Epithelial cell of proximal tubule (primary cell): ENCODE measurements at regions not wholly inside any gene's neighbourhood (a gene's known extent, or its start where the extent isn't known, plus 50 kb on each side); places are given as distances from the start of the nearest gene placed in this dataset.

Source experiments
- DNase-seq: peaks from one replicate; pipeline ENCODE4 v3.0.0-alpha.2; 2011; ENCODE audit warnings: low read depth
- H3K4me3 ChIP-seq: 2 replicates; pipeline ENCODE4 v1.5.1; 2011; ENCODE audit warnings: low read depth, mild to moderate bottlenecking, low read length
- TF ChIP-seq, protein P1 (sequence below): conservative IDR thresholded peaks from 2 replicates; pipeline ENCODE4 v1.5.1; 2012; ENCODE audit warnings: low read depth, mild to moderate bottlenecking, low read length

DNA sequence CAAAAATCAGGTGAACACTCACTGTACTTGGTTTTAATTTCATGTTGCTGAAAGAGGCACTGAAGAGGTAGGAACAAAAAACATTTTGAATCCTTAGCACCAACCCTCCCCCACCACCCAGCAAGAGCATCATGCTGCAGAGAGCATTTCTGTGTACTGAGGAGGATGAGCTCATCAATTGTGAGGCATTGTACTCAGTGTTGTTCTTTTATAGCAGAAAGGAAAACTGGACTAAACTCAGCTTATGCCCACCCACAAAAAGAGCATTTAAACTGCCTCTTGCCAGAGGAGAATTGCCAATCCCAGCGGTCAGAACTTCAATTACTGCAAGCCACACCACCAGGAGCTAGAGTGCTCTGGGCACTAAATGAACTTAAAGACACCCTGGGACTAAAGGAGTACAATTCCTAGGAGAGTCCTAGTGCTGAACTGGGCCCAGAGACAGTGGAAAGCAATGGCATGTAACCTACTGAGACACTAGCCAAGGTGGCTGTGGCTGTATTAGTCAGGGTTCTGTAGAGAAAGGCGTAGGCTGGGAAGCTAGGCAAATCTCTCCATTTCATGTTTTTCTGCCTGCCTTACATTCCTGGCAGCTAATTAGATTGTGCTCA, 280.7 kb upstream of the KLHL4 start:
- TF ChIP-seq, protein P1, sequence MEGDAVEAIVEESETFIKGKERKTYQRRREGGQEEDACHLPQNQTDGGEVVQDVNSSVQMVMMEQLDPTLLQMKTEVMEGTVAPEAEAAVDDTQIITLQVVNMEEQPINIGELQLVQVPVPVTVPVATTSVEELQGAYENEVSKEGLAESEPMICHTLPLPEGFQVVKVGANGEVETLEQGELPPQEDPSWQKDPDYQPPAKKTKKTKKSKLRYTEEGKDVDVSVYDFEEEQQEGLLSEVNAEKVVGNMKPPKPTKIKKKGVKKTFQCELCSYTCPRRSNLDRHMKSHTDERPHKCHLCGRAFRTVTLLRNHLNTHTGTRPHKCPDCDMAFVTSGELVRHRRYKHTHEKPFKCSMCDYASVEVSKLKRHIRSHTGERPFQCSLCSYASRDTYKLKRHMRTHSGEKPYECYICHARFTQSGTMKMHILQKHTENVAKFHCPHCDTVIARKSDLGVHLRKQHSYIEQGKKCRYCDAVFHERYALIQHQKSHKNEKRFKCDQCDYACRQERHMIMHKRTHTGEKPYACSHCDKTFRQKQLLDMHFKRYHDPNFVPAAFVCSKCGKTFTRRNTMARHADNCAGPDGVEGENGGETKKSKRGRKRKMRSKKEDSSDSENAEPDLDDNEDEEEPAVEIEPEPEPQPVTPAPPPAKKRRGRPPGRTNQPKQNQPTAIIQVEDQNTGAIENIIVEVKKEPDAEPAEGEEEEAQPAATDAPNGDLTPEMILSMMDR: no peak
- H3K4me3 ChIP-seq: no peak overlapping the region
- DNase-seq: no peak

DNA sequence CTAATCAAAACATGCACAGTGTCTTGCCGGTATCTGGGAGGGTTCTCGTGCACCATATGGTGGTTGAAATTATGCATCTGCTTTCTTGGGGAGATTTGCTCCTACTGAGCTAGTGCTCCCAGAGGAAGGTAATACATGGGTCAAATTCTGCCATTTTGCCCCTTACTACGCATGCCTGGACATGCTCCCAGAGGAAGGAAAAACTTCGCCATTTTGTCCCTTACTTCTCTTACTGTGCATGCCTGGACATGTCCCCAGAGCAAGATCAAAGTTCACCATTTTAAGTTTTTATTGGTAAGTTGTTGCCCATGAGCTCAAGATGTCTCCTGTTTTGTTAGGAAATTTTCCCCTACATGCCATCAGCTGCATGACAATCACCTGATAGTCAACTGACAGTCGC, 252.1 kb upstream of the KLHL4 start:
- DNase-seq: no peak
- TF ChIP-seq, protein P1: no peak
- no peak overlapping the region for H3K4me3 ChIP-seq

DNA sequence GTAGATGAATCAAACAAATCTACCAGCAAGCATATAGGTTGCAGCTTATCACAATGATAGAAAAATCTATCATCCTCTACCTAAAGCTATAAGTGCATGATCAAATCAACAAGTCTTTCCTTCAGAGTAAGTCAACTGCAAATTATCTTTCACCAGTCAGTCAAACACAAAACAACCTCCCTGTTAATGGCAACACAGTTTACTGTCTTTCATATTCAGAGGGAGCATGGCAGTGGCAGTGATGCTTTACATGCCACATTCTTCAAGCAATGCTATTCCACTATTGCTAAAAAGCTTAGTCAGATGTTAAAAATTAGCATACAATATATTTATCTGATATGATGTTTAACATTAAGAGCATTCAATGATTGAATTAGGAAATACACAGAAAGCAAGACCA, 245.1 kb upstream of the KLHL4 start:
- DNase-seq: no peak
- no peak overlapping the region for H3K4me3 ChIP-seq
- TF ChIP-seq, protein P1: no peak

DNA sequence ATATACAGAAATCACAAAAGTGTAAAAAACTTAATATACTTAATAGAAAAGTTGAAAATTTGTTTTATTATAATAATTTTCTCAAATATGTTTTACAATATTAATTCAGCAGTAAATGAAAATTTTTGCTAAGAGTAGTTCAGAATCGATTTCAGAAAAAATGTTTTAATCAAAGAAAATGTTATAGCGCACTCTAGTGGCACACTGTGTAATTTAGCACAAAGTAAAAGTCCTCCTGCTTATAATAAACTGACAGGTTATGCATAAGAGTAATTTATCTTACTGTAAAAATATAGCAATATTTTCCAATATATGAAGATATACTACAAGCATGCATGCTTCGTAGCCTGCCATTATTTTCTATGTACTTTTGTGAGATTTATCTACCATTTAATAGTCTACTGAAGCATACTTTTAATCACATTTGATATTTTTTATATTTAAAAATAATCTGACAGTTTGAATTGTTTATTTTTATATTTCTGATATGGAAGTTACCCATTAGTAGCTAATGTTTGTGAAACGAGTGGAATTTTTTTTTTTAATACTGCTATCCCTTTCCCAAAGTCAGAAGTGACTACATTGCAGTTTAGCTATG, 217.9 kb upstream of the KLHL4 start:
- no peak for DNase-seq
- TF ChIP-seq, protein P1: peak; percentile 44
- no peak overlapping the region for H3K4me3 ChIP-seq

DNA sequence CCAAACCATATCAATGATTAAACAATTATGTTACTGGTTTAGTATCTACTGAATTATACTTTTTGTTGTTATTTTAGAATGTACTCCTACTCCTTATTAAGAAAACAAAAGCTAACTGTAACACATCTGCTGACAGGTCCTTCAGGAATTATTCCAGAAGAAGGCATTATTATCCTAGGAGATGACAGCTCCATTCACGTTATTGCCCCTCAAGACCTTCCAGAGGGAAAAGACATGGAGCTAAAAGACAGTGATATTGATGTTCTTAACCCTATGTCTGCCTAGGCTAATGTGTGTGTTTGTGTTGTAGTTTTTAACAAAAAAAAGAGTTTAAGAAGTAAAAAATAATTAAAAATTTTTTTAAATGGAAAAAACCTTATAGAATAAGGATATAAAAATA, 206.8 kb upstream of the KLHL4 start:
- TF ChIP-seq, protein P1: no peak
- no peak for DNase-seq
- no peak overlapping the region for H3K4me3 ChIP-seq

DNA sequence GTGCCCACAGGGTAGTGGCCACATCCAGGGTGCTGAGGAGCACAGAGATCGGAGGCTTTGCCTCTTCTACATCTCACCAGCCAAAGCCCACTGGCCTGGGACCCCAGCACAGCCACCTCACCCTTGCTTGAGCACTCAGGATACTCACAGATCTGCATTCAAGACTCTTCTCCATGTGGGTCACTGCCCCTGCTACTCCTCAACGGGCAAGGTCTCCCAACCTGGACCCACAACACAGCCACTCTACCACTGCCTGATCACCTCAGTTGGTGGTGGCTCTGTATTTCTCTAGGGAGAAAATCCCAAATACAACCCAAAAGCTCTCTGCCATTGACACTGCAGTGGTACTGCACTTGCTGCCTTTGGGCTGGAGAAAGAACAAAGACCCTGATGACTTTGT, 190.3 kb upstream of the KLHL4 start:
- TF ChIP-seq, protein P1: no peak
- DNase-seq: no peak
- H3K4me3 ChIP-seq: no peak overlapping the region

DNA sequence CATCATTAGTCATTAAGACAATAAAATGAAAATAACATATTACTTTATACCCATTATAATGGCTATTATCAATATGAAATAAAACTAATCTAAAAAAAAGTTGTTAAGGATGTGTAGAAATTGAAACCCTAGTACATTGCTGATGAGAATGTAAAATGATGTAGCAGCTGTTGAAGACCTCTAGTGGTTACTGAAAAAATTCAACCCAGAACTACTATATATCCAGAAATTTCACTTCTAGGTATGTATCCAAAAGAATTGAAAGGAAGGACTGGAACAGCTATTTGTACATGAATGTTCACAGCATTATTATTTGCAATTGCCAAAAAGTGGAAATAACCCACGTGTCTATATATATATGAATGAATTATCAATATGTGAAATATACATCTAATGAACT, 180.3 kb upstream of the KLHL4 start:
- TF ChIP-seq, protein P1: no peak
- no peak for DNase-seq
- H3K4me3 ChIP-seq: no peak overlapping the region
